22Rv1 (cell line): ENCODE measurements at regions not wholly inside any gene's neighbourhood (a gene's known extent, or its start where the extent isn't known, plus 50 kb on each side); places are given as distances from the start of the nearest gene placed in this dataset.

ENCODE experiments used
- CTCF ChIP-seq: fragments of 450-650 bp; IDR thresholded peaks from 2 replicates; pipeline ENCODE4 v1.5.1; 2017; ENCODE audit warnings: mild to moderate bottlenecking
- ZFX ChIP-seq: fragments of 450-650 bp; IDR thresholded peaks from 2 replicates; pipeline ENCODE4 v1.6.1; 2017; ENCODE audit warnings: antibody characterized with exemption, borderline replicate concordance

- no peak for TF ChIP-seq CTCF
- no peak for TF ChIP-seq ZFX
These were observed 215.5 kb upstream of the MCHR2 start for GRCh38 chr6:100209323-100210136.
